Activated T-helper 1 cell treated with anti-CD3 and anti-CD28 coated beads, Interleukin-2, amount 50 U/mL, for 16 hours (primary cell): ENCODE measurements at regions not wholly inside any gene's neighbourhood (a gene's known extent, or its start where the extent isn't known, plus 50 kb on each side); places are given as distances from the start of the nearest gene placed in this dataset.
"Not testable (repeated sequence)": the region's sequence is repeated elsewhere in the genome, so short reads cannot be mapped to it uniquely, and the experiment has no call there.

Experiments used
- DNase-seq, 2 donors: peaks; one replicate each; pipeline ENCODE4 v3.0.0-alpha.2; 2020; ENCODE audit warnings: low read depth in 1 of 2, low spot score in 1 of 2

- DNase-seq = no peak
These were observed 638.1 kb upstream of the CNTNAP2 start for GRCh38 chr7:145478541-145478940.

DNA sequence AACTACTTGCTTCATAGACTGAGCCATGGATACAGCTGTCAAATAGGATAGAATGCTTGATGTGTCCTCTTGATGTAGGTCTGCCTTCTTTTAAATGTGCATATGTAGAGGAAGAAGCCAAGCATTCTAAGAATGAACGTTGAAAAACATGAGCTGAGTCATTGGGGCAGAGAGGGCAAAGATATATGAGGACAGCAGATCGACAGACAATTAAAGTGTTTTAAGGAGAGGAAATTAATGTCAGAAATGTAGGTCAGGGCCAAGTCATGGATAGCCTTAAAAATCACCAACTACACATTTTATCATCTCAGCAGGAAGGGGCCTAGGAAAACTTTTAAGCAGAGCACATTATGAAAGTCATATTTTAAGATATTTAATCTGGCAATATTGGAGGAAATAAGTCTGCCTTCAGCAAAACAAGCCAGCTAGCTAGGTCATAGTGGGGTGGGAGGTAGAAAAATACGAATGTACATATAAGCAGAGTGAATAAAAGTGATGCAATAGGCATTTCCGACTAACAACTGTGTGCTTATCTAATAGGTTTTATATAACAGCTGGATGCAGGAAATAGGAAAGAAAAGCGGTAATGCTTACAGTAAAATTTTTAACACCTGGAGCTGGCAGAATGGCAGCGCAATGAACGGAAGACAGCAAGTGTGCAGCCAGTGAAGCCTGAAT, 638.3 kb upstream of the TPK1 start:
- DNase-seq = no peak

GRCh38 chr7:145471883-145472282, 636.0 kb upstream of the TPK1 start:
- no peak for DNase-seq

- DNase-seq = no peak
These were observed 628.4 kb upstream of the TPK1 start for GRCh38 chr7:145464287-145464686.

GRCh38 chr7:145462463-145462862, 626.6 kb upstream of the TPK1 start:
- no peak for DNase-seq

DNA sequence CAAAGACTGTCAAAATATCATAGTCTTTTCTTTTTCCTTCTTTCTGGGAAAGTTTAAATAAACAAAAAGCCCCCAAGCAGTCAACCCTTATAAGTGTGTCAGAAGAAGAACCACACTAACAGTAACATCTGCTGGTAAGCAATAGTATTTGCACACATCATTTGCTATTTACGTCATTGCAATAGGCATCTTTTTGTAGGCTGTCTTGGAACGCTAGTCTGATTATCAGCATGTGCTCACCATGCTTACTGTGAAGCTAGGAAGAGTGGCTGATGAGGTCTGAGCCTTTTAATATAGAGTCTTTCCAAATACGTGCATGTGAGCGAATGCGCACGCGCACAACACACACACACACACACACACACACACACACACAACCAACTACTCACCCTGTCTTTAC, 599.0 kb upstream of the TPK1 start:
- no peak for DNase-seq

- no peak for DNase-seq
These were observed 596.0 kb upstream of the TPK1 start for GRCh38 chr7:145431834-145432233.

- not testable (repeated sequence) for DNase-seq
These were observed 582.6 kb upstream of the TPK1 start for GRCh38 chr7:145418481-145418880.

DNA sequence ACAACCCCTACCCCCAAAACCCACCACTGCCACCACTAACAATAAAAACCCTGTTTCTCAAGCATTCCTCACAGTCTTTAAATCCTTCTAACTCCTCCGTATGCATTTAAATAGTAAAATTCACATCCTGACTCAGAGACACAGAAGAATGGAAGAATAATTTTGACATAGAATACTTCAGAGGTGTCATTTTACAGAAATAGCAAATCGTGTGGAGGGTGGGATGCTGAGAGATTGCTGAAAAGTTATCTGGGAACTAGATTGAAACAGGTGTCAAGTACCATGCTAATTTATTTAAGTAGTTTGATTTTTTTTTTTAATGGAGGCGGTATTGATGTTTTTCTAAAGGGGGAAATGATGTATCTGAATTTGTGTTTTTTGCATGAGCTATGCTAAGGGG, 575.2 kb upstream of the TPK1 start:
- no peak for DNase-seq

- DNase-seq = no peak
These were observed 562.9 kb upstream of the TPK1 start for GRCh38 chr7:145398758-145399157.

- no peak for DNase-seq
These were observed 558.3 kb upstream of the TPK1 start for GRCh38 chr7:145394126-145394525.

DNA sequence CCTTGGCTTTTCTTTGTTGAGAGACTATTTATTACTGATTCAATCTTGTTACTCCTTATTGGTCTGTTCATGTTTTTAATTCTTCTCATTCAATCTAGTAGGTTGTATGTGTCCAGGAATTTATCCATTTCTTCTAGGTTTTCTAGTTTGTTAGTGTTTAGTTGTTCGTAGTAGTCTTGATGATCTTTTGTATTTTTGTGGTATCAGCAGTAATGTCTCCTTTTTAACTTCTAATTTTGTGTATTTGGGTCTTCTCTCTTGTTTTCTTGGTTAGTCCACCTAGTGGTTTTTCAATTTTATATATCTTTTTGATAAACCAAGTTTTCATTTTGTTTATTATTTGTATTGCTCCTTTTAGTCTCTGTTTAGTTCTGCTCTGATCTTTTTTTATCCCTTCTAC, 546.9 kb upstream of the TPK1 start:
- DNase-seq = no peak

DNA sequence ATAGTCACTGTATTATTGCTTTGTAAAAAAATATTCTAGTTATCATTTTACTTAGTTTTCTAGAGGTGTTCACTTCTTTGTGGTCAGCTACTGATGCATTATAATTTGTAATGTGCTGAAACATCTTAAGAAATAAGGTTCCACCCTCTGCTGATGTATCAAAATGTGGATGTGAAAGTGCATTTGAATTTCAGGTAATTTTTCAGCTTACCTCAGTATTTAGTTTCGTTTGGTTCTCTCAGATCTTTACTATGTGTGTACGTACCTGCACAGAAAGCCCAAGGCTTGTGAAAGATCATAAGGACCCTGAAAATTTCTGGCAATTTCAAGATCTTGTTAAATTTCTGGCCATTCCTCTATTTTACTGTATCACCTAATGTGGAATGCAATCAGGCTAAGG, 542.3 kb upstream of the TPK1 start:
- DNase-seq = no peak

- no peak for DNase-seq
These were observed 524.8 kb upstream of the TPK1 start for GRCh38 chr7:145360511-145361100.

DNA sequence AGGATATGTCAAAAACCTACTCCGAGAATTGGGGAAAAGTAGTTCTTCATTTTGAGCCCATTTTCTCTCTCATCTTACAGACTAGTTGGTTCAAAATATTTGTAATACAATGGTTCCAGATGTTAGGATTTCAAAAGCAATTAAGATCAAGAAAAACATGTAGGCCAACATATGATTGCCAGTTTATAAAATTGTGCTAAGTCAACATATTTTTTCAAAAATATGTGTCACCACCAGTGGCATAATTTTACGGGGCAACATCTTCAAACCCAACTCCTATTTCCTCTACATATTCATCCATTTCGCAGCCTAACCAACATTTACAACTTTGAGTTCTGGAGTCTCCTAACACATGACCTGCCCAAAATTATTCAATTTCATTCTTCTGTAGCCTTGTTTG, 514.5 kb upstream of the TPK1 start:
- DNase-seq = no peak

DNA sequence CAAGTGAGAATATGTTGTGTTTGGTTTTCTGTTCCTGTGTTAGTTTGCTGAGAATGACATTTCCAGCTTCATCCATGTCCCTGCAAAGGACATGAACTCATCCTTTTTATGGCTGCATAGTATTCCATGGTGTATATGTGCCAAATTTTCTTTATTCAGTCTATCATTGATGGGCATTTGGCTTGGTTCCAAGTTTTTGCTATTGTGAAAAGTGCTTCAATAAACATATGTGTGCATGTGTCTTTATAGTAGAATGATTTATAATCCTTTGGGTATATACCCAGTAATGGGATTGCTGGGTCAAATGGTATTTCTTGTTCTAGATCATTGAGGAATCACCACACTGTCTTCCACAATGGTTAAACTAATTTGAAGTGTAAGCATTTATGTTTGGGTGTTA, 513.6 kb upstream of the TPK1 start:
- not testable (repeated sequence) for DNase-seq

- DNase-seq = no peak
These were observed 511.4 kb upstream of the TPK1 start for GRCh38 chr7:145347271-145347670.

DNA sequence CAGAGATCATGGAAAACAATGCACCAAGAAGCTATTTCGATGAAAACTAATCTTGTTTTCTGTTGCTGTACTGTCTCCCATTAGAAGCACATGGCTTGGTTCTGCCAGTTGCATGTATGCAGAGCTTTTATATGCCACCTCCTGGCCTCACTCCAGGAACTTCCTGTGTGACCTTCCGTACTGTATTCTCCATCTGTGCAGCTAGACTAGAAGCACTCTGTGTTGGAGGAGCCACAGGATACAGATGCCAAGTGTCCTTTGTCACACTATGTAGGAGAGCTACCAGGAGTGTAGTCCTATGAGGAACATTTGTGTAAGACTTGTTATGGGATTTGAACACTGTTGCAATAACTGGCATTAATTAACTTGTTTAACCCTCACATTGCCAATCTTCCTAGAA, 503.5 kb upstream of the TPK1 start:
- no peak for DNase-seq

- no peak for DNase-seq
These were observed 495.7 kb upstream of the TPK1 start for GRCh38 chr7:145331522-145331921.

- DNase-seq = no peak
These were observed 495.2 kb upstream of the TPK1 start for GRCh38 chr7:145331076-145331475.

- no peak for DNase-seq
These were observed 491.8 kb upstream of the TPK1 start for GRCh38 chr7:145327646-145328045.

GRCh38 chr7:145324081-145324480, 488.2 kb upstream of the TPK1 start:
- DNase-seq = no peak

DNA sequence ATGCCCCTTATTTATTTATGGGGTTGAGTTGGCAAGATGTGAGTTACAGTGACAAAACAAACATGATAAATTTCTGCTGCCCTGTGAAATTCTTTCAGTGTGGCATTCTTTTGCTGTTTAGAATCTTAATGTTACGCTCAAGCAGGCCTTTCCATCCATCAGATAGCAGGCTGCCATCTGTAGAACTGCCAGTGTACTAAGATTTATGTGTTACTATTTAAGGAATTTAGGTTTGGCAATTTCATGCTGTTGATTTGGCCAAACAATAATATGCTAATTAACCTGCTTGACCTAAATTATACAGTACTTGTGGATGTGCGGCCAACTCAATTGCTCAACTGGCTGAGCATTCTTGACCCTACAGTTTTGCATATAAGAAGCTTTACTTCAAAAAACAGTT, 477.7 kb upstream of the TPK1 start:
- no peak for DNase-seq
